ENCODE measurements at regions not wholly inside any gene's neighbourhood (a gene's known extent, or its start where the extent isn't known, plus 50 kb on each side); places are given as distances from the start of the nearest gene placed in this dataset.

DNA sequence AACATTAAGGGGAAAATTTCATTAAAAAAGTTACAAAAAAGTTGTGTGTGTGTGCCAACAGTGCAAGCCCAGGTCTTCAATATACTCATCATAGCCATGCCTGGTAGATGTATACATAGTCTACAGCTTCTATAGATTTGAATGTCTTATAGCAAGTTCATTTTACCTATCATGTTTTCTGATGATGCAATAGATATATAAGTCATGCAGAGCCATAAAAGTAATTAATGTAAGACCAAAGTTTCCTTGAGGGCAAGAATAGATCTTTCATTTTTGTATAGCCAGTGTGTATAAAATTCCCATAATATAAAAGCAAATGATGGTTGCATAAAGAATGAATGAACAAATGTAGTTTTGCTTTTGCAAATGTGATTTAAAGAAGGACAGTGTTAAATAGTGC lies 1138.4 kb downstream of the TBL1XR1 start:
- TF ChIP-seq POLR2A (IDR thresholded peaks at IDR 0.05; ENCODE audit: low read depth, low read length) = no peak
- no peak for TF ChIP-seq TAF1 (IDR thresholded peaks at IDR 0.05; ENCODE audit: low read depth, low read length)
- TF ChIP-seq SPI1 (IDR thresholded peaks at IDR 0.05; ENCODE audit: low read depth, low read length) = no peak

All from GM12891 (cell line).